HepG2 (cell line): ENCODE measurements at regions not wholly inside any gene's neighbourhood (a gene's known extent, or its start where the extent isn't known, plus 50 kb on each side); places are given as distances from the start of the nearest gene placed in this dataset.

Source experiments
- ATAC-seq: fragments of 200-7000 bp; cut with Tn5 transposase; 3 replicates; pipeline ENCODE4 v1.9.1; 2020; ENCODE audit warnings: mild to moderate bottlenecking, moderate library complexity
- BruUV-seq: library from RNA; stranded (reverse); fragments of 400-500 nt; replicated peaks from 2 replicates; lab custom pipeline; 2021; lab: Mats Ljungman, UMichigan
- CTCF ChIA-PET: fragments of 300-600 bp; formaldehyde crosslinking; extraction: SDS; loops from one replicate; lab custom pipeline; 2021; ENCODE audit warnings: low total read pairs, inconsistent platforms, low intra/inter-chr PET ratio; lab: Yijun Ruan, JAX
- POLR2A ChIA-PET: fragments of 350-600 bp; sonication (Branson Sonifier 250); formaldehyde crosslinking; loops from one replicate; lab custom pipeline; 2020; ENCODE audit warnings: antibody characterized with exemption, inconsistent platforms; lab: Yijun Ruan, JAX
- DNase-seq: peaks from one replicate; pipeline ENCODE4 v3.0.0-alpha.2; 2015; ENCODE audit warnings: low spot score
- FAIRE-seq: peaks from 3 replicates; lab custom pipeline; 2011; peaks lifted over from hg19 to GRCh38; lab: Jason Lieb, UNC
- H2AFZ ChIP-seq: one replicate; pipeline ENCODE4 v1.6.1; 2011; ENCODE audit warnings: low read length, inconsistent platforms
- H3K27ac ChIP-seq: fragments of 300-600 bp; 3 replicates; pipeline ENCODE4 v1.8.0; 2011; ENCODE audit warnings: mixed run types, mild to moderate bottlenecking, mixed read lengths, low read length, inconsistent platforms; ENCODE audit not compliant: insufficient read depth; ENCODE audit errors: extremely low read length
- H3K27me3 ChIP-seq, 2 experiments: fragments of 200-600 bp in 1 of 2; 2 replicates in 1 of 2; 3 replicates in 1 of 2; pipeline versions ENCODE4 v1.6.0 to v1.8.0; 2011; ENCODE audit warnings: low read length in 2 of 2, mild to moderate bottlenecking in 2 of 2, moderate library complexity in 2 of 2, inconsistent platforms in 1 of 2; ENCODE audit not compliant: insufficient read depth in 2 of 2, control insufficient read depth in 1 of 2
- H3K36me3 ChIP-seq, 2 experiments: fragments of 200-600 bp in 1 of 2; replicated peaks in 1 of 2; 2 replicates in 1 of 2; 3 replicates in 1 of 2; pipeline versions ENCODE4 v1.5.1 to v1.8.0; 2011; ENCODE audit warnings: low read length in 2 of 2, inconsistent platforms in 1 of 2; ENCODE audit not compliant: insufficient read depth in 2 of 2, control insufficient read depth in 1 of 2
- H3K4me1 ChIP-seq: 2 replicates; pipeline ENCODE4 v1.5.1; 2012; ENCODE audit warnings: low read length, inconsistent platforms; ENCODE audit not compliant: insufficient read depth
- H3K4me2 ChIP-seq: 2 replicates; pipeline ENCODE4 v1.6.0; 2011; ENCODE audit warnings: low read depth, low read length, inconsistent platforms
- H3K4me3 ChIP-seq, 3 experiments: fragments of 200-600 bp in 1 of 3; sonication (generic), shearing (Covaris generic) in 1 of 3; replicated peaks in 1 of 3; 2 replicates each; pipeline ENCODE4 v1.5.1; 2011 to 2016; ENCODE audit warnings: low read length in 3 of 3, inconsistent platforms in 2 of 3, low read depth in 2 of 3, mild to moderate bottlenecking in 2 of 3, control low read depth in 1 of 3, mixed read lengths in 1 of 3; ENCODE audit not compliant: insufficient read depth in 1 of 3
- H3K79me2 ChIP-seq: one replicate; pipeline ENCODE4 v1.6.1; 2011; ENCODE audit warnings: low read length, inconsistent platforms; ENCODE audit not compliant: insufficient read depth
- H3K9ac ChIP-seq: 2 replicates; pipeline ENCODE4 v1.6.0; 2011; ENCODE audit warnings: mild to moderate bottlenecking, low read depth, low read length, inconsistent platforms; ENCODE audit not compliant: insufficient read depth
- H3K9me3 ChIP-seq: 2 replicates; pipeline ENCODE4 v1.5.1; 2012; ENCODE audit warnings: mild to moderate bottlenecking, low read length
- H4K20me1 ChIP-seq: 2 replicates; pipeline ENCODE4 v1.6.0; 2011; ENCODE audit warnings: inconsistent platforms, mild to moderate bottlenecking, low read length, moderate library complexity; ENCODE audit not compliant: insufficient read depth
- ATAD3A ChIP-seq: sonication (generic); formaldehyde crosslinking; IDR thresholded peaks from 2 replicates; pipeline ENCODE4 v1.4.0; 2020; ENCODE audit warnings: missing genetic modification reagents
- ATM ChIP-seq: fragments of 450-650 bp; IDR thresholded peaks from 2 replicates; pipeline ENCODE4 v1.7.1; 2017; ENCODE audit warnings: mild to moderate bottlenecking, borderline replicate concordance
- CREB1 ChIP-seq, 2 experiments: fragments of 450-650 bp in 1 of 2; IDR thresholded peaks; 2 replicates each; pipeline ENCODE4 v1.6.1; 2016 to 2017; ENCODE audit warnings: control low read depth in 1 of 2, mild to moderate bottlenecking in 1 of 2, missing compliant biosample characterization in 1 of 2, missing genetic modification characterization in 1 of 2
- GLI4 ChIP-seq: sonication (generic); formaldehyde crosslinking; IDR thresholded peaks from 2 replicates; pipeline ENCODE4 v1.5.1; 2020; ENCODE audit warnings: missing genetic modification reagents, mild to moderate bottlenecking, moderate library complexity, borderline replicate concordance
- JUN ChIP-seq: sonication (generic); formaldehyde crosslinking; IDR thresholded peaks from 2 replicates; pipeline ENCODE4 v1.4.0; 2020; ENCODE audit warnings: mild to moderate bottlenecking, missing genetic modification reagents
- MBD4 ChIP-seq: IDR thresholded peaks from 2 replicates; pipeline ENCODE4 v1.6.1; 2012; ENCODE audit warnings: low read length, inconsistent platforms, borderline replicate concordance
- NR2F1 ChIP-seq, 2 experiments: fragments of 450-650 bp in 1 of 2; formaldehyde crosslinking in 1 of 2; IDR thresholded peaks; 2 replicates each; pipeline versions ENCODE4 v1.5.0 to v1.6.1; 2016 to 2020; ENCODE audit warnings: mild to moderate bottlenecking in 1 of 2, missing compliant biosample characterization in 1 of 2, missing genetic modification reagents in 1 of 2, moderate library complexity in 1 of 2
- PHB2 ChIP-seq: fragments of 450-650 bp; IDR thresholded peaks from 2 replicates; pipeline ENCODE4 v1.6.1; 2018; ENCODE audit not compliant: partially characterized antibody
- RBAK ChIP-seq: sonication (generic); formaldehyde crosslinking; IDR thresholded peaks from 2 replicates; pipeline ENCODE4 v1.5.1; 2020; ENCODE audit warnings: mild to moderate bottlenecking, missing genetic modification reagents
- RFX3 ChIP-seq: IDR thresholded peaks from 2 replicates; pipeline ENCODE4 v1.6.1; 2016; ENCODE audit warnings: missing biosample characterization, missing genetic modification reagents
- SMARCC2 ChIP-seq: fragments of 450-650 bp; IDR thresholded peaks from 2 replicates; pipeline ENCODE4 v1.6.1; 2017; ENCODE audit warnings: antibody characterized with exemption, mild to moderate bottlenecking
- SRSF4 ChIP-seq: fragments of 200-400 bp; formaldehyde crosslinking; IDR thresholded peaks from one replicate; pipeline ENCODE4 v1.6.1; 2018; ENCODE audit warnings: mild to moderate bottlenecking, low read depth, low read length, moderate library complexity; ENCODE audit not compliant: poor library complexity, severe bottlenecking
- ZFP36L2 ChIP-seq: sonication (generic); formaldehyde crosslinking; IDR thresholded peaks from 2 replicates; pipeline ENCODE4 v1.4.0; 2020; ENCODE audit warnings: missing genetic modification reagents
- ZNF292 ChIP-seq: sonication (generic); formaldehyde crosslinking; IDR thresholded peaks from 2 replicates; pipeline ENCODE4 v1.8.1; 2022; ENCODE audit warnings: mild to moderate bottlenecking, low read depth, missing genetic modification reagents, borderline replicate concordance
- ZNF354B ChIP-seq: sonication (generic); formaldehyde crosslinking; IDR thresholded peaks from 2 replicates; pipeline ENCODE4 v1.8.0; 2022; ENCODE audit warnings: mild to moderate bottlenecking, missing genetic modification reagents
- ZNF547 ChIP-seq: sonication (generic); formaldehyde crosslinking; IDR thresholded peaks from 2 replicates; pipeline ENCODE4 v1.5.1; 2020; ENCODE audit warnings: mild to moderate bottlenecking, missing genetic modification reagents
- WGBS: methylation state at CpG from one replicate; pipeline ENCODE4 v1.1.6; 2017; ENCODE audit warnings: low lambda C conversion rate; 5-methylcytosine and 5-hydroxymethylcytosine counted together
- in situ Hi-C: cut with HindIII; loops from 2 replicates; pipeline ENCODE4 v1.10.0; 2017; ENCODE audit warnings: low pct_unique_long_range_greater_than_20kb; ENCODE audit not compliant: extremely low pct_ligation_motif_present
- intact Hi-C: fragments of 100-400 bp; cut with micrococcal nuclease; formaldehyde crosslinking; loops from one replicate; pipeline ENCODE4 v1.10.0; 2022; ENCODE audit not compliant: unreplicated experiment
- TF ChIP-seq, protein P1 (sequence below): sonication (generic); formaldehyde crosslinking; IDR thresholded peaks from 2 replicates; pipeline ENCODE4 v1.8.1; 2023; ENCODE audit warnings: mild to moderate bottlenecking, missing genetic modification reagents
- TF ChIP-seq, protein P2 (sequence below): sonication (generic); formaldehyde crosslinking; IDR thresholded peaks from 2 replicates; pipeline ENCODE4 v1.8.0; 2022; ENCODE audit warnings: mild to moderate bottlenecking, missing genetic modification reagents, borderline replicate concordance

DNA sequence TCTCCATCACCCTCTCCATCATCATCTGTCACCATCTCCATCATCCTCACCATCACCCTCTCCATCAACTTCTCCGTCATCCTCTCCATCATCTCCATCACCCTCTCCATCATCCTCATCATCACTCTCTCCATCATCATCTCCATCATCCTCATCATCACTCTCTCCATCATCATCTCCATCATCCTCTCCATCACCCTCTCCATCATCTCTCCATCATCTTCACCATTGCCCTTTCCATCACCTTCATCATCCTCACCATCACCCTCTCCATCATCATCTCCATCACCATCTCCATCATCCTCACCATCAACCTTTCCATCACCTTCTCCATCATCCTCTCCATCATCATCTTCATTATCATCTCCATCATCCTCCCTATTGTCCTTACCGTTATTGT lies 565.5 kb upstream of the SGCD start:
- no peaks in the 10 kb centered on the region for H3K36me3 ChIP-seq
- in situ Hi-C loops (no loop called here), intact Hi-C loops (no loop called here)
- H3K4me2 ChIP-seq: no peak overlapping the region
- ATAC-seq (no peak), DNase-seq (no peak), FAIRE-seq (no peak)
- peaks cover 25% of the 10 kb centered on the region for H3K9me3 ChIP-seq
- no peaks in the 10 kb centered on the region for H3K4me1 ChIP-seq
- no peaks in the 10 kb centered on the region for H4K20me1 ChIP-seq
- H3K79me2 ChIP-seq: no peaks in the 10 kb centered on the region
- WGBS: 26% methylated on average over 2 of the region's 2 CpGs
- H3K27ac ChIP-seq: no peak overlapping the region
- H3K9ac ChIP-seq: no peak overlapping the region
- H3K27me3 ChIP-seq: no peaks in the 10 kb centered on the region
- ChIA-PET CTCF (no interaction called here), POLR2A (no interaction called here)
- TF ChIP-seq PHB2 (peak; percentile 69), CREB1 (IDR thresholded peaks at IDR 0.05) (peak; percentile 80), CREB1 (CRISPR knock-in tag; IDR thresholded peaks at IDR 0.05) (no peak)
- TF ChIP-seq, protein P1, sequence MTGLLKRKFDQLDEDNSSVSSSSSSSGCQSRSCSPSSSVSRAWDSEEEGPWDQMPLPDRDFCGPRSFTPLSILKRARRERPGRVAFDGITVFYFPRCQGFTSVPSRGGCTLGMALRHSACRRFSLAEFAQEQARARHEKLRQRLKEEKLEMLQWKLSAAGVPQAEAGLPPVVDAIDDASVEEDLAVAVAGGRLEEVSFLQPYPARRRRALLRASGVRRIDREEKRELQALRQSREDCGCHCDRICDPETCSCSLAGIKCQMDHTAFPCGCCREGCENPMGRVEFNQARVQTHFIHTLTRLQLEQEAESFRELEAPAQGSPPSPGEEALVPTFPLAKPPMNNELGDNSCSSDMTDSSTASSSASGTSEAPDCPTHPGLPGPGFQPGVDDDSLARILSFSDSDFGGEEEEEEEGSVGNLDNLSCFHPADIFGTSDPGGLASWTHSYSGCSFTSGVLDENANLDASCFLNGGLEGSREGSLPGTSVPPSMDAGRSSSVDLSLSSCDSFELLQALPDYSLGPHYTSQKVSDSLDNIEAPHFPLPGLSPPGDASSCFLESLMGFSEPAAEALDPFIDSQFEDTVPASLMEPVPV (CRISPR knock-in tag): no peak
- no peak overlapping the region for H3K4me3 ChIP-seq
- BruUV-seq: no TSS peak
- no peak overlapping the region for H2AFZ ChIP-seq

DNA sequence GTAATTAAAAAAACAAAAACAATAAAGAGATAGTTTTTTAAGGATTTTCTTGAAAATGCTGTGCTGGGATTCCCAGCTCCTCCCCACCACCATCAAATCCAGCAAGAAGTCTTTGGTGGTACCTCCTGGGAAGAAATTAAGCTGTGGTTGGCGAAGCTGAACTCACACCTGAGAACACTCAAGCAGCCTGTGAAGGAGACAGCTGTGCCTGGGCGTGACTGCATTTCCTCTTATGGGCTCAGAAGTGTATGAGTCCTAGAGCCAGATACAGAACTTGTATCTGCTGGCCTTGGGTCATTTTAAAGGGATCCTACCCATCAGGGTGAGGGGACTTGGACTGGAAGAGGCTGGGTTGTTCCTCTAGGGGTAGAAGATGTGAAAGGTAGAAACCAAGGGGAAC lies 561.2 kb upstream of the SGCD start:
- no peak for FAIRE-seq
- Histone ChIP-seq H2AFZ (no peak overlapping the region), H3K27me3 (no peaks in the 10 kb centered on the region), H3K9ac (no peak overlapping the region), H4K20me1 (no peaks in the 10 kb centered on the region), H3K4me3 (no peak overlapping the region), H3K4me2 (no peak overlapping the region), H3K27ac (no peak overlapping the region), H3K9me3 (peaks cover 18% of the 10 kb centered on the region), H3K79me2 (no peaks in the 10 kb centered on the region), H3K4me1 (no peaks in the 10 kb centered on the region), H3K36me3 (no peaks in the 10 kb centered on the region)
- intact Hi-C loops (no loop called here), in situ Hi-C loops (no loop called here)
- ChIA-PET POLR2A (no interaction called here), CTCF (no interaction called here)
- ATAC-seq: no peak
- no peak for DNase-seq
- WGBS: 0% methylated on average over 1 of the region's 2 CpGs
- BruUV-seq: no TSS peak
- TF ChIP-seq MBD4: no peak
- no peak for TF ChIP-seq JUN
- no peak for TF ChIP-seq ZFP36L2 (CRISPR knock-in tag)
- no peak for TF ChIP-seq ZNF354B (CRISPR knock-in tag)
- no peak for TF ChIP-seq ZNF547
- no peak for TF ChIP-seq ZNF292 (CRISPR knock-in tag)
- no peak for TF ChIP-seq GLI4 (CRISPR knock-in tag)
- TF ChIP-seq RFX3 (CRISPR knock-in tag): no peak
- no peak for TF ChIP-seq SMARCC2
- TF ChIP-seq ATM: no peak
- TF ChIP-seq, protein P2, sequence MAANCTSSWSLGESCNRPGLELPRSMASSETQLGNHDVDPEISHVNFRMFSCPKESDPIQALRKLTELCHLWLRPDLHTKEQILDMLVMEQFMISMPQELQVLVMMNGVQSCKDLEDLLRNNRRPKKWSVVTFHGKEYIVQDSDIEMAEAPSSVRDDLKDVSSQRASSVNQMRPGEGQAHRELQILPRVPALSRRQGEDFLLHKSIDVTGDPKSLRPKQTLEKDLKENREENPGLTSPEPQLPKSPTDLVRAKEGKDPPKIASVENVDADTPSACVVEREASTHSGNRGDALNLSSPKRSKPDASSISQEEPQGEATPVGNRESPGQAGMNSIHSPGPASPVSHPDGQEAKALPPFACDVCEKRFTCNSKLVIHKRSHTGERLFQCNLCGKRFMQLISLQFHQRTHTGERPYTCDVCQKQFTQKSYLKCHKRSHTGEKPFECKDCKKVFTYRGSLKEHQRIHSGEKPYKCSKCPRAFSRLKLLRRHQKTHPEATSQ (CRISPR knock-in tag): no peak
- TF ChIP-seq SRSF4: no peak
- TF ChIP-seq ATAD3A (CRISPR knock-in tag): no peak
- no peak for TF ChIP-seq NR2F1 (CRISPR knock-in tag; IDR thresholded peaks at IDR 0.05)
- no peak for TF ChIP-seq RBAK (CRISPR knock-in tag)
